Kidney capillary endothelial cell (primary cell): ENCODE measurements at regions not wholly inside any gene's neighbourhood (a gene's known extent, or its start where the extent isn't known, plus 50 kb on each side); places are given as distances from the start of the nearest gene placed in this dataset.
"Not testable (repeated sequence)": the region's sequence is repeated elsewhere in the genome, so short reads cannot be mapped to it uniquely, and the experiment has no call there.

Experiments
- DNase-seq: peaks from one replicate; pipeline ENCODE4 v3.0.0-alpha.2; 2018; ENCODE audit warnings: low spot score

GRCh38 chr13:37294472-37294871 lies 189.0 kb upstream of the CSNK1A1L start:
- DNase-seq, result no peak

GRCh38 chr13:37293295-37293694 lies 187.8 kb upstream of the CSNK1A1L start:
- no peak for DNase-seq

- DNase-seq, result no peak
Measured at GRCh38 chr13:37290716-37291505, 185.4 kb upstream of the CSNK1A1L start.

- no peak for DNase-seq
Measured at GRCh38 chr13:37289212-37289935, 183.9 kb upstream of the CSNK1A1L start.

GRCh38 chr13:37288057-37288720 lies 182.7 kb upstream of the CSNK1A1L start:
- no peak for DNase-seq

GRCh38 chr13:37280231-37280630 lies 174.8 kb upstream of the CSNK1A1L start:
- DNase-seq, result not testable (repeated sequence)

- DNase-seq, result no peak
Measured at GRCh38 chr13:37277435-37278144, 172.1 kb upstream of the CSNK1A1L start.

- no peak for DNase-seq
Measured at GRCh38 chr13:37277007-37277406, 171.5 kb upstream of the CSNK1A1L start.

GRCh38 chr13:37274569-37275497 lies 169.4 kb upstream of the CSNK1A1L start:
- no peak for DNase-seq

GRCh38 chr13:37273836-37274235 lies 168.4 kb upstream of the CSNK1A1L start:
- no peak for DNase-seq

- DNase-seq, result no peak
Measured at GRCh38 chr13:37270226-37271001, 164.9 kb upstream of the CSNK1A1L start.

- DNase-seq, result no peak
Measured at GRCh38 chr13:37263871-37264270, 158.4 kb upstream of the CSNK1A1L start.

GRCh38 chr13:37257706-37258105 lies 152.2 kb upstream of the CSNK1A1L start:
- no peak for DNase-seq

GRCh38 chr13:37257051-37257450 lies 151.6 kb upstream of the CSNK1A1L start:
- DNase-seq, result no peak

GRCh38 chr13:37241786-37242185 lies 136.3 kb upstream of the CSNK1A1L start:
- no peak for DNase-seq

GRCh38 chr13:37230346-37230745 lies 124.9 kb upstream of the CSNK1A1L start:
- no peak for DNase-seq

GRCh38 chr13:37229931-37230330 lies 124.5 kb upstream of the CSNK1A1L start:
- DNase-seq, result no peak

GRCh38 chr13:37226971-37227370 lies 121.5 kb upstream of the CSNK1A1L start:
- DNase-seq, result no peak

GRCh38 chr13:37225414-37226070 lies 120.1 kb upstream of the CSNK1A1L start:
- DNase-seq, result no peak

- no peak for DNase-seq
Measured at GRCh38 chr13:37216331-37216730, 110.9 kb upstream of the CSNK1A1L start.
